Neuron (in vitro differentiated cells): ENCODE measurements at regions not wholly inside any gene's neighbourhood (a gene's known extent, or its start where the extent isn't known, plus 50 kb on each side); places are given as distances from the start of the nearest gene placed in this dataset.
"Not testable (repeated sequence)": the region's sequence is repeated elsewhere in the genome, so short reads cannot be mapped to it uniquely, and the experiment has no call there.

Experiments
- H2AFZ ChIP-seq: one replicate; pipeline ENCODE4 v1.6.1; 2013; ENCODE audit warnings: low read depth, mild to moderate bottlenecking, inconsistent platforms, low read length, moderate library complexity
- H3K27me3 ChIP-seq: one replicate; pipeline ENCODE4 v1.6.1; 2013; ENCODE audit warnings: low read length; ENCODE audit not compliant: insufficient read depth
- H3K36me3 ChIP-seq: one replicate; pipeline ENCODE4 v1.6.1; 2013; ENCODE audit warnings: low read length; ENCODE audit not compliant: insufficient read depth
- H3K4me1 ChIP-seq: one replicate; pipeline ENCODE4 v1.6.1; 2013; ENCODE audit warnings: low read length; ENCODE audit not compliant: insufficient read depth
- H3K4me3 ChIP-seq: 2 replicates; pipeline ENCODE4 v1.5.1; 2013; ENCODE audit warnings: mild to moderate bottlenecking, low read length, moderate library complexity
- H3K9me3 ChIP-seq: one replicate; pipeline ENCODE4 v1.6.1; 2013; ENCODE audit warnings: low read length

- Histone ChIP-seq H3K27me3 (no peaks in the 10 kb centered on the region), H3K4me1 (no peaks in the 10 kb centered on the region), H3K36me3 (no peaks in the 10 kb centered on the region), H3K4me3 (no peak overlapping the region), H2AFZ (no peak overlapping the region), H3K9me3 (no peaks in the 10 kb centered on the region)
Measured at GRCh38 chr7:85306115-85306514, 119.3 kb upstream of the SEMA3D start.

GRCh38 chr7:85294176-85294575 lies 107.3 kb upstream of the SEMA3D start:
- H3K4me1 ChIP-seq: peaks cover 13% of the 10 kb centered on the region
- H3K9me3 ChIP-seq: no peaks in the 10 kb centered on the region
- no peaks in the 10 kb centered on the region for H3K27me3 ChIP-seq
- H3K4me3 ChIP-seq: no peak overlapping the region
- no peaks in the 10 kb centered on the region for H3K36me3 ChIP-seq
- no peak overlapping the region for H2AFZ ChIP-seq

- Histone ChIP-seq H3K4me3 (no peak overlapping the region), H3K9me3 (no peaks in the 10 kb centered on the region), H3K36me3 (no peaks in the 10 kb centered on the region), H3K27me3 (no peaks in the 10 kb centered on the region), H2AFZ (no peak overlapping the region), H3K4me1 (peaks cover 21% of the 10 kb centered on the region)
Measured at GRCh38 chr7:85292908-85293576, 106.2 kb upstream of the SEMA3D start.

GRCh38 chr7:85290269-85290668 lies 103.4 kb upstream of the SEMA3D start:
- no peak overlapping the region for H3K4me3 ChIP-seq

GRCh38 chr7:85289279-85289678 lies 102.4 kb upstream of the SEMA3D start:
- H3K36me3 ChIP-seq: no peaks in the 10 kb centered on the region
- H3K4me3 ChIP-seq: peak overlapping the region; percentile 15
- H2AFZ ChIP-seq: peak overlapping the region; percentile 99
- H3K4me1 ChIP-seq: peaks cover 21% of the 10 kb centered on the region
- no peaks in the 10 kb centered on the region for H3K27me3 ChIP-seq
- no peaks in the 10 kb centered on the region for H3K9me3 ChIP-seq

More at GRCh38 chr7:85290269-85290668, 103.4 kb upstream of the SEMA3D start:
- Histone ChIP-seq H3K36me3 (no peaks in the 10 kb centered on the region), H2AFZ (no peak overlapping the region), H3K4me1 (peaks cover 21% of the 10 kb centered on the region), H3K9me3 (no peaks in the 10 kb centered on the region), H3K27me3 (no peaks in the 10 kb centered on the region)

- Histone ChIP-seq H3K4me1 (peaks cover 21% of the 10 kb centered on the region), H2AFZ (no peak overlapping the region), H3K36me3 (no peaks in the 10 kb centered on the region), H3K4me3 (no peak overlapping the region), H3K27me3 (no peaks in the 10 kb centered on the region), H3K9me3 (no peaks in the 10 kb centered on the region)
Measured at GRCh38 chr7:85287106-85287825, 100.4 kb upstream of the SEMA3D start.

- Histone ChIP-seq H3K27me3 (no peaks in the 10 kb centered on the region), H3K4me3 (no peak overlapping the region), H3K36me3 (no peaks in the 10 kb centered on the region), H3K4me1 (peaks cover 21% of the 10 kb centered on the region), H3K9me3 (no peaks in the 10 kb centered on the region), H2AFZ (no peak overlapping the region)
Measured at GRCh38 chr7:85286446-85286845, 99.6 kb upstream of the SEMA3D start.

GRCh38 chr7:85285527-85285926 lies 98.7 kb upstream of the SEMA3D start:
- Histone ChIP-seq H3K36me3 (no peaks in the 10 kb centered on the region), H3K27me3 (no peaks in the 10 kb centered on the region), H3K9me3 (no peaks in the 10 kb centered on the region), H3K4me3 (no peak overlapping the region), H3K4me1 (peaks cover 20% of the 10 kb centered on the region), H2AFZ (no peak overlapping the region)

GRCh38 chr7:85275204-85275603 lies 88.3 kb upstream of the SEMA3D start:
- H3K4me1 ChIP-seq: no peaks in the 10 kb centered on the region
- H3K27me3 ChIP-seq: no peaks in the 10 kb centered on the region
- H3K9me3 ChIP-seq: no peaks in the 10 kb centered on the region
- H3K4me3 ChIP-seq: no peak overlapping the region
- no peak overlapping the region for H2AFZ ChIP-seq
- no peaks in the 10 kb centered on the region for H3K36me3 ChIP-seq

GRCh38 chr7:85274454-85274853 lies 87.6 kb upstream of the SEMA3D start:
- H3K4me1 ChIP-seq: no peaks in the 10 kb centered on the region
- no peak overlapping the region for H3K4me3 ChIP-seq
- no peaks in the 10 kb centered on the region for H3K27me3 ChIP-seq
- H3K36me3 ChIP-seq: no peaks in the 10 kb centered on the region
- no peaks in the 10 kb centered on the region for H3K9me3 ChIP-seq
- H2AFZ ChIP-seq: no peak overlapping the region

- Histone ChIP-seq H3K4me3 (no peak overlapping the region), H3K36me3 (no peaks in the 10 kb centered on the region), H2AFZ (no peak overlapping the region), H3K9me3 (no peaks in the 10 kb centered on the region), H3K4me1 (peaks cover 8% of the 10 kb centered on the region), H3K27me3 (no peaks in the 10 kb centered on the region)
Measured at GRCh38 chr7:85262891-85263290, 76.0 kb upstream of the SEMA3D start.

- Histone ChIP-seq H3K9me3 (no peaks in the 10 kb centered on the region), H3K4me3 (no peak overlapping the region), H3K36me3 (no peaks in the 10 kb centered on the region), H3K4me1 (peaks cover 8% of the 10 kb centered on the region), H3K27me3 (no peaks in the 10 kb centered on the region), H2AFZ (no peak overlapping the region)
Measured at GRCh38 chr7:85261336-85261735, 74.5 kb upstream of the SEMA3D start.

GRCh38 chr7:85249787-85250186 lies 62.9 kb upstream of the SEMA3D start:
- H3K4me1 ChIP-seq, H2AFZ ChIP-seq, H3K36me3 ChIP-seq, H3K27me3 ChIP-seq, H3K4me3 ChIP-seq, H3K9me3 ChIP-seq: not testable (repeated sequence)
